NCI-H146 treated with DMSO at 0.1 percent for 48 hours (cell line): ENCODE measurements at regions not wholly inside any gene's neighbourhood (a gene's known extent, or its start where the extent isn't known, plus 50 kb on each side); places are given as distances from the start of the nearest gene placed in this dataset.
"Not testable (repeated sequence)": the region's sequence is repeated elsewhere in the genome, so short reads cannot be mapped to it uniquely, and the experiment has no call there.

Source experiments
- DNase-seq: peaks from one replicate; lab custom pipeline; 2025; ENCODE audit not compliant: unreplicated experiment; lab: John Stamatoyannopoulos, UW

GRCh38 chr4:13678186-13678924, 50.8 kb upstream of the BOD1L1 start:
- no peak for DNase-seq

GRCh38 chr4:13681570-13681969, 54.0 kb upstream of the BOD1L1 start:
- no peak for DNase-seq

- DNase-seq, result no peak
Measured at GRCh38 chr4:13694256-13694655, 66.7 kb upstream of the BOD1L1 start.

- no peak for DNase-seq
Measured at GRCh38 chr4:13698296-13698695, 70.8 kb upstream of the BOD1L1 start.

GRCh38 chr4:13700021-13700857, 72.7 kb upstream of the BOD1L1 start:
- DNase-seq, result no peak

- DNase-seq, result not testable (repeated sequence)
Measured at GRCh38 chr4:13700858-13701140, 73.3 kb upstream of the BOD1L1 start.

- DNase-seq, result no peak
Measured at GRCh38 chr4:13701937-13702446, 74.5 kb upstream of the BOD1L1 start.

- no peak for DNase-seq
Measured at GRCh38 chr4:13703096-13703495, 75.6 kb upstream of the BOD1L1 start.

- no peak for DNase-seq
Measured at GRCh38 chr4:13704035-13704434, 76.5 kb upstream of the BOD1L1 start.

- DNase-seq, result no peak
Measured at GRCh38 chr4:13704761-13705160, 77.2 kb upstream of the BOD1L1 start.

- DNase-seq, result peak; percentile 37
Measured at GRCh38 chr4:13705521-13706041, 78.1 kb upstream of the BOD1L1 start.

GRCh38 chr4:13706120-13706519, 78.6 kb upstream of the BOD1L1 start:
- DNase-seq, result no peak

GRCh38 chr4:13706716-13707115, 79.2 kb upstream of the BOD1L1 start:
- DNase-seq, result no peak

GRCh38 chr4:13710246-13710885, 82.8 kb upstream of the BOD1L1 start:
- DNase-seq, result no peak

- DNase-seq, result no peak
Measured at GRCh38 chr4:13711233-13711785, 83.8 kb upstream of the BOD1L1 start.

- DNase-seq, result no peak
Measured at GRCh38 chr4:13721894-13722293, 94.4 kb upstream of the BOD1L1 start.

- no peak for DNase-seq
Measured at GRCh38 chr4:13722649-13723048, 95.1 kb upstream of the BOD1L1 start.

GRCh38 chr4:13728761-13729160, 101.2 kb upstream of the BOD1L1 start:
- no peak for DNase-seq

- no peak for DNase-seq
Measured at GRCh38 chr4:13731019-13731418, 103.5 kb upstream of the BOD1L1 start.

GRCh38 chr4:13733817-13734216, 106.3 kb upstream of the BOD1L1 start:
- DNase-seq, result no peak

GRCh38 chr4:13750594-13750993, 123.1 kb upstream of the BOD1L1 start:
- no peak for DNase-seq
